Ovary (tissue), 3 donors: ENCODE measurements at regions not wholly inside any gene's neighbourhood (a gene's known extent, or its start where the extent isn't known, plus 50 kb on each side); places are given as distances from the start of the nearest gene placed in this dataset.

Experiments used
- POLR2A ChIP-seq: fragments of 450-650 bp; IDR thresholded peaks from one replicate; pipeline ENCODE4 v1.6.1; 2017; ENCODE audit warnings: antibody characterized with exemption, mild to moderate bottlenecking, moderate library complexity
- TF ChIP-seq, protein P1 (sequence below), 3 donors: fragments of 450-650 bp in 2 of 3; fragments of 200-600 bp in 1 of 3; IDR thresholded peaks; one replicate each; pipeline versions ENCODE4 v1.5.1 to v1.8.0; 2016 to 2022; ENCODE audit warnings: antibody characterized with exemption in 3 of 3, mild to moderate bottlenecking in 1 of 3
- donor health status: DM: no; HTN: no; CAD: no.

DNA sequence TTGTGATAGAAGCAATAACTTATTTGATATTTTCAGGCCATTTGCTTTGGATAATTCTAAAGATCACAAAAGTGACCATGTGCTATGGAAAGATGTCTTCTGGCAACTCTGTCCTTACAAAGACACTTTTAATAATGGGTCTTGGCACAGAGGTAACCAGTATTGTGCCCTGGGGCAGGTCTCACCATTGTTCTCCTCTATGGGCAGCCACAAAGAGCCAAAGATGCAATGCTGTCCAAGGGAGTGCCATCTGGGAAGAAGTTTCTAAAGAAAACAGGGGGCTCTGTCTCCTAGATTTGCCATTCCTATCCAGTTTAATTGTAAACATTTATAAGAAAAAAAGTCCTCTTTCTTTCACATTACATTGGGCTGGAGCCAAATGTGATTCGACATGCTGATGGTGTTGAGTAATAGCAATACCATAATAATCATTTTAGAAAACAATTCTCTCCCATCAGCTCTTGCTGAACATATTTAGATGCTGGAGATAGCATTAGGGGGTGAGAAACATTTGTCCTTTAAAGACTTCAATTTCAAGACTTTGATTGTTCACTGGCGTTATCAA, 179.9 kb downstream of the KIT start:
- TF ChIP-seq POLR2A, result no peak
- TF ChIP-seq, protein P1, sequence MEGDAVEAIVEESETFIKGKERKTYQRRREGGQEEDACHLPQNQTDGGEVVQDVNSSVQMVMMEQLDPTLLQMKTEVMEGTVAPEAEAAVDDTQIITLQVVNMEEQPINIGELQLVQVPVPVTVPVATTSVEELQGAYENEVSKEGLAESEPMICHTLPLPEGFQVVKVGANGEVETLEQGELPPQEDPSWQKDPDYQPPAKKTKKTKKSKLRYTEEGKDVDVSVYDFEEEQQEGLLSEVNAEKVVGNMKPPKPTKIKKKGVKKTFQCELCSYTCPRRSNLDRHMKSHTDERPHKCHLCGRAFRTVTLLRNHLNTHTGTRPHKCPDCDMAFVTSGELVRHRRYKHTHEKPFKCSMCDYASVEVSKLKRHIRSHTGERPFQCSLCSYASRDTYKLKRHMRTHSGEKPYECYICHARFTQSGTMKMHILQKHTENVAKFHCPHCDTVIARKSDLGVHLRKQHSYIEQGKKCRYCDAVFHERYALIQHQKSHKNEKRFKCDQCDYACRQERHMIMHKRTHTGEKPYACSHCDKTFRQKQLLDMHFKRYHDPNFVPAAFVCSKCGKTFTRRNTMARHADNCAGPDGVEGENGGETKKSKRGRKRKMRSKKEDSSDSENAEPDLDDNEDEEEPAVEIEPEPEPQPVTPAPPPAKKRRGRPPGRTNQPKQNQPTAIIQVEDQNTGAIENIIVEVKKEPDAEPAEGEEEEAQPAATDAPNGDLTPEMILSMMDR (IDR thresholded peaks at IDR 0.05), result no peak
